Right lung (tissue), 2 donors: ENCODE measurements at regions not wholly inside any gene's neighbourhood (a gene's known extent, or its start where the extent isn't known, plus 50 kb on each side); places are given as distances from the start of the nearest gene placed in this dataset.
"Not testable (repeated sequence)": the region's sequence is repeated elsewhere in the genome, so short reads cannot be mapped to it uniquely, and the experiment has no call there.

Source experiments
- DNase-seq, 2 donors: peaks; one replicate each; pipeline ENCODE4 v3.0.0-alpha.2; 2013

GRCh38 chr14:85071447-85071846 lies 458.5 kb upstream of the FLRT2 start:
- DNase-seq, result no peak

GRCh38 chr14:85074955-85075354 lies 455.0 kb upstream of the FLRT2 start:
- no peak for DNase-seq

GRCh38 chr14:85075694-85076476 lies 454.1 kb upstream of the FLRT2 start:
- DNase-seq, result no peak

- not testable (repeated sequence) for DNase-seq
Measured at GRCh38 chr14:85077716-85078115, 452.2 kb upstream of the FLRT2 start.

GRCh38 chr14:85079842-85080730 lies 449.9 kb upstream of the FLRT2 start:
- DNase-seq, result no peak

- DNase-seq, result no peak
Measured at GRCh38 chr14:85084344-85084743, 445.6 kb upstream of the FLRT2 start.

GRCh38 chr14:85085981-85086380 lies 444.0 kb upstream of the FLRT2 start:
- no peak for DNase-seq

GRCh38 chr14:85087201-85087600 lies 442.7 kb upstream of the FLRT2 start:
- DNase-seq, result no peak

- no peak for DNase-seq
Measured at GRCh38 chr14:85088192-85088591, 441.8 kb upstream of the FLRT2 start.

GRCh38 chr14:85090681-85091080 lies 439.3 kb upstream of the FLRT2 start:
- no peak for DNase-seq

GRCh38 chr14:85093631-85094330 lies 436.2 kb upstream of the FLRT2 start:
- no peak for DNase-seq

- DNase-seq, result no peak
Measured at GRCh38 chr14:85102591-85102990, 427.4 kb upstream of the FLRT2 start.

GRCh38 chr14:85106506-85106905 lies 423.4 kb upstream of the FLRT2 start:
- no peak for DNase-seq

- DNase-seq, result no peak
Measured at GRCh38 chr14:85112762-85113161, 417.2 kb upstream of the FLRT2 start.

GRCh38 chr14:85115921-85116320 lies 414.0 kb upstream of the FLRT2 start:
- peak; percentile 61 to 67 for DNase-seq

GRCh38 chr14:85118274-85118673 lies 411.7 kb upstream of the FLRT2 start:
- no peak for DNase-seq

- no peak for DNase-seq
Measured at GRCh38 chr14:85122690-85123089, 407.3 kb upstream of the FLRT2 start.

GRCh38 chr14:85123755-85124154 lies 406.2 kb upstream of the FLRT2 start:
- DNase-seq, result no peak

- DNase-seq, result no peak
Measured at GRCh38 chr14:85124631-85125290, 405.2 kb upstream of the FLRT2 start.

- DNase-seq, result no peak
Measured at GRCh38 chr14:85125291-85125670, 404.7 kb upstream of the FLRT2 start.

- no peak for DNase-seq
Measured at GRCh38 chr14:85129921-85130320, 400.0 kb upstream of the FLRT2 start.
